ENCODE measurements at regions not wholly inside any gene's neighbourhood (a gene's known extent, or its start where the extent isn't known, plus 50 kb on each side); places are given as distances from the start of the nearest gene placed in this dataset.

- no peaks in the 10 kb centered on the region for H3K27me3 ChIP-seq (replicated peaks)
- H3K4me3 ChIP-seq, result no peak overlapping the region
- no peaks in the 10 kb centered on the region for H3K9me3 ChIP-seq (replicated peaks)
- no peak overlapping the region for H3K27ac ChIP-seq
- DNase-seq (ENCODE audit: low read depth in 1 of 2, low spot score in 2 of 2), result no peak
- no peaks in the 10 kb centered on the region for H3K36me3 ChIP-seq
- H3K4me1 ChIP-seq (replicated peaks), result no peaks in the 10 kb centered on the region
These were observed 226.6 kb downstream of the HACE1 start for GRCh38 chr6:104633125-104633524.

DNA sequence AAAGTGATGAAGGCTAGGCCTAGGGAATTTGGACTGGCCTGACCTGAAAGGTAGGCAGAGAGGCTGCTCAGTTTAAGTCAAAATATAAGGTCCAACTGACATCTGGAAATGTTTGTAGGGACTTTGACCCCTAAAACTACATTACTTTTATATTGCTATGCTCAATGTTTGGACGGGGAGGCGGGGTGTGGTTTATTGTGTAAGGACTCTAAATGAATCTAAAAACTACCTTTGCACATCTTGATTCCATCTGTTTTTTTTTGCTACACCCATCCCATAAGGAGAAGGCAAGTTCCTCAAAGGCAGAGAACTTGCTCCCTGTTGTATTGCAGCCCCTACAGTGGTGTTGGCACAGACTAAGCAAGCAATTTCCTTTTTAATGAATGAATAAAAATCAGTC lies 227.1 kb downstream of the HACE1 start:
- no peak overlapping the region for H3K27ac ChIP-seq
- DNase-seq (ENCODE audit: low read depth in 1 of 2, low spot score in 2 of 2), result no peak
- H3K36me3 ChIP-seq, result no peaks in the 10 kb centered on the region
- no peaks in the 10 kb centered on the region for H3K4me1 ChIP-seq (replicated peaks)
- H3K9me3 ChIP-seq (replicated peaks), result no peaks in the 10 kb centered on the region
- no peak overlapping the region for H3K4me3 ChIP-seq
- no peaks in the 10 kb centered on the region for H3K27me3 ChIP-seq (replicated peaks)

DNA sequence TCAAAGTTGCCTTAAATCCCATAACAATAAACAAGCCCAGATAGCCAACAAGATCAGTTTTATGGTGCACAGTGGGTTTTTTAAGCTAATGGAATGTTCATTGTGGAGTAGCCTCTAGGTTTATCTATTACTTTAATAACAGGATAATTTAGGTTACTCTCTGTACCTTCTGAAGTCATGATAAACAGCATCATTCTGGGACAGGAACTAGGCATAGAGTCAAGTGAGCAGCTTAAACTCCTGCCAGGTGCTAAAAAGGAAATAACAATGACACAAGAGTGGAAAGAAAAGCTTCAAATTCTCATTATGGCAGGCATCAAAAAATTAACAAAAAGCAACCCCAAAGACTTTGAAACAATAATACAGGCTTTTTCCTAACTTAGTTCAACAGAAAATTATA lies 228.8 kb downstream of the HACE1 start:
- Histone ChIP-seq H3K9me3 (replicated peaks) (no peaks in the 10 kb centered on the region), H3K27ac (no peak overlapping the region), H3K27me3 (replicated peaks) (no peaks in the 10 kb centered on the region), H3K36me3 (no peaks in the 10 kb centered on the region), H3K4me1 (replicated peaks) (peaks cover 4% of the 10 kb centered on the region), H3K4me3 (no peak overlapping the region)
- DNase-seq (ENCODE audit: low read depth in 1 of 2, low spot score in 2 of 2), result no peak

DNA sequence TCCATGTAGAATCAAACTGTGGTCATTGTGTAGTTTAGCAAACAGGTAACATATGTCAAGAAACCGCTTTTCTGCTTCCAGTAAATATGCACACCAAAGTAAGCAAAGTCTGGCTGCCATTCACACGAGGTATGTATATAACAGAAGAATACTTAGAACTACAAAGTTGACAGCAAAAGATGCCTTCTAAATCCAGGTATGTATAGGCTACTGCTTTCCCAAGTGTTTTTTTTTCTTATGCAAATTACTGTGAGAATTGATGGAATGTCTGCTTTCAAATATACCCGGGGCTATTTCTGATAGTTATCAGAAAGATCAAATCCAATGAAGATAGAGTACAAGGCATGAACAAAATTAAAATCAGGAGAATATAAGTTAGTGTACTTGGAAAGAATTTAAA lies 229.2 kb downstream of the HACE1 start:
- no peak for DNase-seq (ENCODE audit: low read depth in 1 of 2, low spot score in 2 of 2)
- peaks cover 9% of the 10 kb centered on the region for H3K4me1 ChIP-seq (replicated peaks)

DNA sequence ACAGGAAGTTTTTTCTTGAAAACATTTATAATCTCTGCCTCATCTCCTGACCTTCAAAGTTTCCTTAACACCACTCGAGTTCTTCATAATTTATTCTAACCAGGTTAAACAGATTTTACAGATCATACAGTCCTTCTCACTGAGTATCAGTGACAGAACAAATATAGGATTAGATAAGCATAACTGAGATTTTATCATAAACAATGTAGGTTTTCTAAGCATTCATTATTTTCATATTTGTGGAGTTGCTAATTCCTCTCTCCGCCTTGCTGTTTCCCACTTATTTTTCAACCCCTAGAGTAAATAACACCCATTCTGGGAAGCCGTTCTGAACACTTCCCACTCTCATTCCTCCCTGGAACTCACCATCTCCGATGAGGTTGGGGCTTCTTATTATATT lies 229.9 kb downstream of the HACE1 start:
- Histone ChIP-seq H3K4me3 (no peak overlapping the region), H3K9me3 (replicated peaks) (no peaks in the 10 kb centered on the region), H3K4me1 (replicated peaks) (peaks cover 15% of the 10 kb centered on the region), H3K27me3 (replicated peaks) (no peaks in the 10 kb centered on the region), H3K27ac (no peak overlapping the region), H3K36me3 (no peaks in the 10 kb centered on the region)
- DNase-seq (ENCODE audit: low read depth in 1 of 2, low spot score in 2 of 2), result no peak

More for the DNA sequence above, 229.2 kb downstream of the HACE1 start:
- H3K27ac ChIP-seq, result no peak overlapping the region
- H3K9me3 ChIP-seq (replicated peaks), result no peaks in the 10 kb centered on the region
- H3K27me3 ChIP-seq (replicated peaks), result no peaks in the 10 kb centered on the region
- no peaks in the 10 kb centered on the region for H3K36me3 ChIP-seq
- H3K4me3 ChIP-seq, result no peak overlapping the region

DNA sequence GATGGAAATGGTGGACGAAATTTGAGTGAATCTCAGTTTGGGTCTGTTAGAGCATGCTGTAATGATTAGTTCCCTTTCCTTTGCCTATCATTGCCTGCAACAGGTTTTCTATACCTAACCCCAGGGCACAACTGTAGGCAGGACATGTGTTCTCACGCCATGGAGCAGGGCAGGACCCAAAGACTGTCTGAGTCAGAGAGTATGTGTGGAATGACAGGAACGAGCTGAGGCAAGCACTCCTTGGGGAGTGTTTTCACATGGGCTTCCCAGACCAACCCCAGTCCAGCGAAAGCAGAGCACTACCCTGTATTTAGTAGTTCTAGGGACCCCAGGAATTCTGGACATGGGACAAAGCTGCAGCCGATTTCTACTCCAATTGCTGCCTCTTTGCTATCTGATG lies 234.2 kb downstream of the HACE1 start:
- DNase-seq (ENCODE audit: low read depth in 1 of 2, low spot score in 2 of 2), result peak; percentile 79 to 84
- H3K27ac ChIP-seq, result peak overlapping the region; percentile 82
- H3K4me3 ChIP-seq, result no peak overlapping the region
- peaks cover 29% of the 10 kb centered on the region for H3K4me1 ChIP-seq (replicated peaks)
- H3K36me3 ChIP-seq, result no peaks in the 10 kb centered on the region
- no peaks in the 10 kb centered on the region for H3K27me3 ChIP-seq (replicated peaks)
- no peaks in the 10 kb centered on the region for H3K9me3 ChIP-seq (replicated peaks)

DNA sequence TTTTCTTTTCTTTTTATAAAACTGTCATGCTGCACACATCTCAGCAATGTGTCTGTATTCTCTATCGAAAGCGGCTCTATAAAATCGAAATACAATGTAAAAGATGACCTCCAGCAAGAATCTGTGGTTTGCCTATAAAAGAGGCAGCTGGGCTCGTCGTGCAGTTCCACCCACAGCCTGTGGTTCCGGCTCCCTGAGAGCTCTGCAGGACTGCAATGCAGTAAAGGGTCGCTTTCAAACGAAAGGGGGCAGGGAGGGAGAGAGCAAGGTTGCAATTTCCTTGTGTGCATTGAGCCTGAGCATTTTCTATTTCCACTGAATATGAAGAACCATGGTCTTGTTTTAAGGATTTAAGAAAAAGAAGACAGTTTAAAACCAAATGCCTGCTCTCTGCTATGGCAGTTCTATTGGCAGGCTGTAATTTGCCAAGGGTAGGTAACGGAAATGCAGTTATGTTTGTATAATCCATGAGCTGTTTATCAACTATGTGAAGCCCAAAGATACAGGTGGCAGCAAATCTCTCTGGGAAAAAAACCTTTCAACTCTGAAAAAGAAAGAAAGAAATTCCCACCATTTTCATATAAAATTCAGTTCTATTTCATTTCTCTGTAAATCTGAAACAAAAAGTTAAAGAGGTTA lies 236.5 kb downstream of the HACE1 start:
- peak; percentile 53 to 55 for DNase-seq (ENCODE audit: low read depth in 1 of 2, low spot score in 2 of 2)
- H3K27me3 ChIP-seq (replicated peaks), result no peaks in the 10 kb centered on the region
- peaks cover 29% of the 10 kb centered on the region for H3K4me1 ChIP-seq (replicated peaks)
- peak overlapping the region; percentile 9; the same call in 1 of the 2 replicates for H3K27ac ChIP-seq
- no peaks in the 10 kb centered on the region for H3K36me3 ChIP-seq
- H3K9me3 ChIP-seq (replicated peaks), result no peaks in the 10 kb centered on the region
- no peak overlapping the region for H3K4me3 ChIP-seq

DNA sequence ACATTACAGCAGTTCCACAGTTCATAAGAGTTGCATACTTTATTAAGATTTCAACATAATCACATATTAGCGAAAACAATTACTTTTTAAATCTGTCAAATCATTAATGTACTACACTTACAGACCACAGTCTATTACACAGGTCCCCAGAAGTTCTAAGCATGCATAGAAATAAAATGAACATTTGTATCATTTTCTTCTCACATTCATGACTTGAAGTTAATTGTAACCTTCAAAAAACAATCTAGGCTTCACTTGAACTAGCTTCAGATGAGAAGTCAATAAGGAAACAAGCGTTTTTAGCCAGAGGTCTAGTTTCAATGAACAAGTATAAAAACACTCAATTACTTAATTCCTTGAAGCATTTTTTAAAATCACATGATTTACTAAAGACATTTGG lies 238.3 kb downstream of the HACE1 start:
- Histone ChIP-seq H3K4me3 (no peak overlapping the region), H3K27me3 (replicated peaks) (no peaks in the 10 kb centered on the region), H3K27ac (no peak overlapping the region), H3K36me3 (no peaks in the 10 kb centered on the region), H3K4me1 (replicated peaks) (peaks cover 29% of the 10 kb centered on the region), H3K9me3 (replicated peaks) (no peaks in the 10 kb centered on the region)
- DNase-seq (ENCODE audit: low read depth in 1 of 2, low spot score in 2 of 2), result no peak

GRCh38 chr6:104617591-104617990 lies 242.1 kb downstream of the HACE1 start:
- Histone ChIP-seq H3K36me3 (no peaks in the 10 kb centered on the region), H3K27me3 (replicated peaks) (no peaks in the 10 kb centered on the region), H3K27ac (no peak overlapping the region), H3K4me1 (replicated peaks) (peaks cover 16% of the 10 kb centered on the region), H3K9me3 (replicated peaks) (no peaks in the 10 kb centered on the region; the same call in 1 of the 2 replicates), H3K4me3 (no peak overlapping the region)
- no peak for DNase-seq (ENCODE audit: low read depth in 1 of 2, low spot score in 2 of 2)

- Histone ChIP-seq H3K27me3 (replicated peaks) (no peaks in the 10 kb centered on the region), H3K36me3 (no peaks in the 10 kb centered on the region), H3K4me3 (no peak overlapping the region), H3K4me1 (replicated peaks) (peaks cover 13% of the 10 kb centered on the region), H3K27ac (no peak overlapping the region), H3K9me3 (replicated peaks) (peaks cover 3% of the 10 kb centered on the region; the same call in 1 of the 2 replicates)
- no peak for DNase-seq (ENCODE audit: low read depth in 1 of 2, low spot score in 2 of 2)
These were observed 245.3 kb downstream of the HACE1 start for GRCh38 chr6:104614394-104614793.

DNA sequence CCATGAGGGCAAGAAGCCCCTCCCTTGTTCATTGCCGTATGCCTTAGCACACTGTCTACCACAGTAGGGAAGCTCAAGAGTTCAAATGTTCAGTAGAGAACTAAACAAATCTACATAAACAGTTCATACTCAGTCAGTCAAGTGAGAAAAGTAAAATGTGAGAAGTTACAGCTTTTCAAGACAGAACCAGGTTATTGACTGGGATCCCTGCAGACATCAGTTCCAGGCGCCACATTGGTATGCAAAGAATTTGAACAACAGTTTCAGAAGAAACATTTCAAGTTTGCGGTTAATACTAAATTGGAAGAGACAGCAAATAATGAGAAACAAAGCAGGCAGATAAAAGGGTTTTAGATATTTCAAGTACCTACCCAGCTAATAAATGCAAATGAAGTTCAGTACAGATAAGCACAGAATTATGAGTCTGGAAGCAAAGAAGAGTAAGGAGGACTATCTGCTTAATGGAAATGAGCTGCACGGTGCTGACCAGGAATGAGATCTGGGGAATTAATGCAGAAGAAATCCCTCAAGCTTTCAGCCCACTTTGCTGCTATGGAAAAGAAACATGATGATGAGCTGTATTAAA lies 246.2 kb downstream of the HACE1 start:
- H3K4me3 ChIP-seq, result 0 out of 2 replicates have a peak overlapping the region, but pooled peaks have one; percentile 12
- H3K9me3 ChIP-seq (replicated peaks), result peaks cover 3% of the 10 kb centered on the region; the same call in 1 of the 2 replicates
- no peaks in the 10 kb centered on the region for H3K36me3 ChIP-seq
- DNase-seq (ENCODE audit: low read depth in 1 of 2, low spot score in 2 of 2), result peak in 1 of 2 experiments; percentile 57
- peaks cover 13% of the 10 kb centered on the region for H3K4me1 ChIP-seq (replicated peaks)
- H3K27ac ChIP-seq, result peak overlapping the region; percentile 63
- H3K27me3 ChIP-seq (replicated peaks), result no peaks in the 10 kb centered on the region

- DNase-seq (ENCODE audit: low read depth in 1 of 2, low spot score in 2 of 2), result no peak
- H3K27me3 ChIP-seq (replicated peaks), result no peaks in the 10 kb centered on the region
- no peak overlapping the region for H3K4me3 ChIP-seq
- H3K36me3 ChIP-seq, result no peaks in the 10 kb centered on the region
- H3K27ac ChIP-seq, result 0 out of 2 replicates have a peak overlapping the region, but pooled peaks have one; percentile 63
- peaks cover 3% of the 10 kb centered on the region; the same call in 1 of the 2 replicates for H3K9me3 ChIP-seq (replicated peaks)
- peaks cover 13% of the 10 kb centered on the region for H3K4me1 ChIP-seq (replicated peaks)
These were observed 247.2 kb downstream of the HACE1 start for GRCh38 chr6:104612541-104612940.

- H3K9me3 ChIP-seq (replicated peaks), result peaks cover 3% of the 10 kb centered on the region; the same call in 1 of the 2 replicates
- no peaks in the 10 kb centered on the region for H3K27me3 ChIP-seq (replicated peaks)
- no peaks in the 10 kb centered on the region for H3K36me3 ChIP-seq
- H3K27ac ChIP-seq, result no peak overlapping the region
- H3K4me3 ChIP-seq, result no peak overlapping the region
- DNase-seq (ENCODE audit: low read depth in 1 of 2, low spot score in 2 of 2), result no peak
- peaks cover 4% of the 10 kb centered on the region for H3K4me1 ChIP-seq (replicated peaks)
These were observed 251.6 kb downstream of the HACE1 start for GRCh38 chr6:104608101-104608500.

- Histone ChIP-seq H3K27ac (no peak overlapping the region), H3K9me3 (replicated peaks) (peaks cover 3% of the 10 kb centered on the region; the same call in 1 of the 2 replicates), H3K27me3 (replicated peaks) (no peaks in the 10 kb centered on the region), H3K4me1 (replicated peaks) (no peaks in the 10 kb centered on the region; the same call in 1 of the 2 replicates), H3K4me3 (no peak overlapping the region), H3K36me3 (no peaks in the 10 kb centered on the region)
- DNase-seq (ENCODE audit: low read depth in 1 of 2, low spot score in 2 of 2), result no peak
These were observed 252.2 kb downstream of the HACE1 start for GRCh38 chr6:104607501-104607900.

Measured in SJSA1 (cell line).